Stimulated activated CD4-positive, alpha-beta T cell treated with anti-CD3 and anti-CD28 coated beads, Interleukin-12 subunit alpha, Interleukin-12 subunit beta, amount 100 ng/mL, for 24 hours (primary cell): ENCODE measurements at regions not wholly inside any gene's neighbourhood (a gene's known extent, or its start where the extent isn't known, plus 50 kb on each side); places are given as distances from the start of the nearest gene placed in this dataset.

Experiments
- DNase-seq, 2 experiments: peaks; one replicate each; pipeline ENCODE4 v3.0.0-alpha.2; 2020; ENCODE audit warnings: low read depth in 2 of 2

DNA sequence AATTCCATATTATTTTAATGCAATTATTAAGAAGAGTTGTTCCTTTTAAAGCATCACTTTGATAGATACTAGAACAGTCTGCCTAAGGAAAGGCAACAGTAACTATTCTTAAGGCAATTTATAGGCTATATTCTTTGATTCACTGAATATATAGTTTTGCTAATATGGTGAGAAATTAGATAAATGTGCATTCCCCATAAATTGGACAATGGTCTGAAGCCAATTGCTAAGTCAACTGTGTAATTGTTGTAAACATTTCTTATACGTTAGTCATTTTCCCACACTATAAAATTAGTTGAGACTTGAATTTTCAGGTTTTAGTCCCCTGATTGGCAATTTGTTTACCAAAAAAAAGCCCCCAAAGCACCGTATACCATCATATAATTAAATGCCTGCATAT is 263.0 kb upstream of the NECTIN3 start:
- DNase-seq = no peak

DNA sequence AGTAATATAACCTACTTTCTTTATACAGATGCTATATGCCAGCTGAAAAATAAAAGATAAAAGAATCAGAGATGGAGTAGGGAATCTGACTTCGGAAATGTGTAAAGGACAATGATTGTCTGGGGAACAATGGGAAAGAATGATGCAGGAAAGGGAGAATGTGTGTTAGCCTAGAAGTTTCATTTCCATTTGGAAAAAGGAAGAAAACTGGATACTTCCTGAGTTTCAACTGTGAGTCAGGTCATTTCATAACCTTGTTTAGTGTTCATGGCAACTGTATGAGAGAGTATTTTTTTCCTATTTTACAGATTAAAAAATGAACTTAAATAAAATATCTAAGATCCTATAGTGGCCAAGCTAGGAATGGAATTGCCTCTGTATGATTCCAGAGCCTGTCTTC is 261.3 kb upstream of the NECTIN3 start:
- no peak for DNase-seq

DNA sequence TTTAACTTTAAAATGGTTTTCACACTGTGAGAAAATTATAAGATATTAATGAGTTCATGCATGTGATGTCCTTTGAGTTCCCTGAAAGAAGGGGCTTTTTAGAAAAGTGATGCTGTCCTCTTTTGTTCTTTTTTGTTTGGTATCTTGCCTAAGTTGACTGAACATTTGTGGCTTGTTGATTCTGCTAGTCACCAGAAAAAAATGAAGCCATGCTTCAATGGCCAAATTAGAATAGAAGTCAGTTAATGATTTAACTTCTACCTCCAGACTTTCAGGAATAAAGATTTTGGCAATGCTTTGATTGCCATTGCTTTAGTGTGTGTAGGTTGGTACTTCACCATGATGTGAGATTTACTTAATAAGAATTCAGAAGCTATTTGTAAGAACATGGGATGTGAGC is 260.6 kb upstream of the NECTIN3 start:
- no peak for DNase-seq

DNA sequence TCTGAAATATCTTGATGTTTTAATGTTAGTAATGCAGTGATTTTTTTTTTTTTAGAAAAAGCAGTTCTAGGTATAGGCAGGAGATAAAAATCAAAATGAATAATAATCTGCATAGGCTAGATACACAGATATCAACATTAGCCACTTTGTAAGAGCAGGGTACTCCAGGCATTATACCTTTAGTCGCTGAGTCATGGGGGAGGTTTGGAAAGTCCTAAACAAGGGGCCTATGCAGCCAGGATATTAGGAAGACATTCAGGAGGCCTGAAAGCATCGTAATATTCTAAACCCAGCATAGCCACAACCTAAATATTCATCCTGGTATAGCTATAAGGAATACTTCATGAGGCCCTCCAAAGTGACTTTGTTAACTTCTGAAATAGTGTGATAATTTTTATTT is 258.1 kb upstream of the NECTIN3 start:
- no peak for DNase-seq

DNA sequence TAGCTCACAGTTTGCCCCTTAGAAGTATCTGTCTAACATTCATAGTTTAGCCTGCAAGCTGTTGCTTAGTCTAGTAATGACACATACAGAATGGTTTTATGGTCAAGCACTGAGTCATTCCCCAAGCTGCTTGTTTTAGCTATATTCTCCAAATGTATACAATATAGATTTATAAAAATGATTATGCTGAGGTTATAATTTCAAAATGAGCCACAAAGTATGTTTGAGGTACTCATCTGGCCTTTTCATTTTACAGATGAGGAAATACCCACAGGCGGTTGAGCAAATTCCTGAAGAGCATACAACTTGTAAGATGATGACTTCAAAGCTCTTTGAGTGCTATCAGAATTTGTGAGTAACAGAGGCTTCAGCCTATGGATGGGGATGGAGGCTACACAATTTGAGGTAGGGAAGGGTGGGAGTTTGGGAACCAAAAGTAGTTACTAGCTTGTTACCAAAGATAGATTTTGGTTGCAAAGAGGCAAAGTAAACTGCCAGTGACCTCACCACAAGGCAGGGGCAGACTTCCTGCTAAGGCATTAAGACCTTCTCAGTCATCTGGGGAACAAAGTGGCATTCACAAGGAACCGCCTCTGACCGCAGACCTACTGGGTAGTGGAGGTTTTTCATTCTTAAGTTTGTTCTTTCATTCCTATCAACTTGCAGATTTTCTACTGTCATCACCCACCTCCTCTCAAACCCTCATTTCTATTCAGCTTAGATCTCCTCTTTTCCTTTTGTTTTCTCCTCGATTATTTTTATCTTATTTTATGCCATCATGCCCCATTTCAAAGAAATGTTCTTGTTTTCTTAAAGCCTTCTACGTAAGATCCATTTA is 257.2 kb upstream of the NECTIN3 start:
- DNase-seq = peak in 1 of 2 experiments; percentile 2

DNA sequence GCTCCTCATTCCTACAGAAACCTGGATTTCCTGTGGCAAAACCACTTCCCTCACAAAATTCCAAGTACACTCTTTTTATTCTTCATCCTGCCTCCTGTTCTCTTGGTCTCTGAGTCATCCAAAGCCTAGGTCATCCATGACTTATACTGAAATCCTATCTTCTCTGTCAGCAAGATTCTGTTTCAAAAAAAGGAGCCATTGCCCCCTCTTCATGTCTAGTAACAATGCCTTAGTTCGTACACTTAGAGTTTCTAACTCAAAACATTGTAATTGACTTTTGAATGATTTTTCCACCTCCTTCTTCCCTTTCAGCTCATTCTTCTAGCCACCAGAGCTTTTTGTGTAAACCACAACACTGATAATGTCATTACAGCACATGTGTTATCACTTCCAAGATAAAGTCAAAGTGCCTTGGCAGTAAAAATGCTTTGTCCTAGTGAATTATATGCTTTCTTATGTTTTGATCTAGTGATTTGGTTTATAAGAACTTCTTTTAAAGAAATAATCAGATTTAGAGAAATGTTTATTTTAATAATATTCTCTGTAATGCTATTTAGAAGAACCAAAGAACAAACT is 256.5 kb upstream of the NECTIN3 start:
- no peak for DNase-seq

DNA sequence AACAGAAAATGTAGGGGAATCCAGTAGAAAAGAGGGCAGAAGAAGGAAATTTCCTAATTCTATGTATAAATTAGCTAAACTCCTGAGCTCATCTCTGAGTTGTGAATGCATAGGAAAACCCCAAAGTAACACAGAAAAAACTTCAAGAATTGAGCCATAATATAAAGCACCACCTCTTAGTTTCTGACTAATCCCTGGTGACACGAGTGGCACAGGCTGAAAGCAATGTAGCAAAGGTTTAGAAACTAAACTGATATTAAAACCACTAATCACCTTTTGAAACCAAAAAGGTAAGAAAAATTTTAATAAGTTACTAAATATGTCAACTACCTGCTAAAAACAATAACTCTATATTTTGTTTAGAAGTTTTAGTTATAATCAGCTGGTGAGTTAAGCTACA is 255.6 kb upstream of the NECTIN3 start:
- DNase-seq = no peak

DNA sequence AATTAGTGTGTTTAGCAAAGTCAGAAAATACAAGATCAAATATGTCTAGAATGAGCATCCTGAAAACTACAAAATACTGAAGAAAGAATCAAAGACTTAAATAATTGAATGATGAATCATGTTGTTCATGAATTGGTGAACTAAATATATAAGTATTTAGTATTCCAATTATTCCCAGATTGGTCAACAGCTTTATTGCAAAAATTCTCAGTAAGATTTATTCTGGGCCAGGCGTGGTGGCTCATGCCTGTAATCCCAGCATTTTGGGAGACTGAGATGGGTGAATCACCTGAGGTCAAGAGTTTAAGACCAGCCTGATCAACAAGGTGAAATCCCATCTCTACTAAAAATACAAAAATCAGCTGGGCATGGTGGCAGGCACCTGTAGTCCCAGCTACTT is 250.0 kb upstream of the NECTIN3 start:
- DNase-seq = no peak

DNA sequence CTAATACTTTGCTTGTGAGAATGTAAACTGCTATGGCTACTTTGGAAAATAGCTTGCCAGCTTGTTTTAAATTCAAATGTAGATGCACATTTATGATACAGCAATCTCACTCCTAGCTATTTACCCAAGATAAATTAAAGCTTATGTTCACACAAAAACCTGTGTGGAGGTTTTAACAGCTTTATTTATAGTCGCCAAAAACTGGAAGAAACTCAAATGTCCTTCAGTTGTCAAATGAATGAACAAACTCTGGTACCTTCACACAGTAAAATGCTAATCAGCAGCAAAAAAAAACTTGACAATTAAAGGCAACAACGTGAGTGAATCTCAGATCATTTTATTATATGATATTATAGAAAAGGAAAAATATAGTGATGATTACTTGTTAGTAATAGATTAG is 248.6 kb upstream of the NECTIN3 start:
- DNase-seq = no peak

DNA sequence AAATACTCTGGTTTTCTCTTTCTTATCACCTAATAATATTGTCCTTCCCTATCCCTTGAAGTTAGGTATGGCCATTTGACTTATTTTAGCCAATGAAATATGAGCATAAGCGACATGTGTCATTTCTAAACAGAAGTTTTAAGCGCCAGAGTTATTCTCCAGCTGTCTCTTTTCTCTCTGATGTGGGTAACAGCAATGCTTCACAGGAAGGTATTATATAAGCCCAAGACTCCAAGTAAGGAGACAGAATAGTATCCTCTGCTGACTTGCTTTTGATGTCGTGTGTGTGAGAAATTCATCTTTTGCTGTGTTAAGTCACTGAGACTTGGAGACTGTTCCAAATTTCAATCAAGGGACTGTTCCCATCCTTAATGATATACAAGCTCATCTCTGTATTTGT is 224.6 kb upstream of the NECTIN3 start:
- DNase-seq = no peak

DNA sequence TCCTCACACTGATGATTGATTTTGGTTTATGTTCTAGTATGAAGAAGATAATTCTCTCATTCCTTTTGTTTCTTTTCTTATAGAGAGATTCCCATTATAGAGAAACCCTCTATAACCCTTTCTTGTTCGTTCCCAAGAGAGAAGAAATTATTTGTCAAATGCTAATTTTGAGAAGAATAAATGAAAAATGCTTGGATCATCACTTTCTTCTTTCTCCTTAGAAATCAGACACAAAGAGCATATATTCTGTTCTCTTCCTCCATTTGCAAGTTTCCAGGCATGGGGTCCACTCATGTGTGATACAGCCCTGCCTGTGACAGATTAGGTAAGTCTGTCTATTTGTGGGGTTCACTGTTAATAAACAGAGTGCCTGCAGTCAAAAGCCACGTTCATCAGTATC is 222.6 kb upstream of the NECTIN3 start:
- DNase-seq = no peak

DNA sequence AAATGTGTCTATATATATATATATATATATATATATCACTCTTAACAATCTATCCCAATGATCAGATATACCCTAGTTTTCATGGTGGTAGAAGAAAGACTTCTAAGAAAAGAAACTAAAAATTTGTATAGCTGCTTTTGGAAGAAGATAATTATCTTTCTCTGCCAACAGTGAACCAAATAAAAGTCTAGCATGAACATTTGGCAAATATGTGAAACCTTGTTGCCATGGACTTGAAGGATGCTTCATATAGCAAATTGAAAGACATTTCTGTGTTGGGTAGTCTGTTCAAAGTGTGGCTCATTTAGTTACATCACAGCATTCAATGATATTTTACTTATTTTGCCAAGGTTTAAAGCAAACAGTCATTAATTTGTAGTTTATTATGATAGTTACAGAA is 219.9 kb upstream of the NECTIN3 start:
- DNase-seq = no peak

DNA sequence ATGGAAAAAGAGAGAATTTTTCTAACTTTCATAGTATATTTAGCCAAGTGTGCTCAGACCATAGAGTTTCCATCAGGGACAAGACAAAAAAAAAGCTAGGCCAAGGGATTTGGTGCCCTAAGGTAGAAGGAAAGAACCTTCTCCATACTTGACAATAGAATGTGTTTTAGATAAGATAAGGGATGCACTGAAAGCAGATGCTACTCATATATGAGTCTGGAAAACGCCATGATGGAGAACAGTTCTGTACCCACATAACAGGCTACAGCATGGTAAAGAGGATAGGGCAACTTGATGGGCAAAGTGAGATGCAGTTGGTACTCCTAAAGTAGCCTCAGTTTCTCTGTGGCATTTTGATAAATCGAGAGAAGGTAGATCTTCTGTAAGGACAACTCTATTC is 216.4 kb upstream of the NECTIN3 start:
- no peak for DNase-seq

DNA sequence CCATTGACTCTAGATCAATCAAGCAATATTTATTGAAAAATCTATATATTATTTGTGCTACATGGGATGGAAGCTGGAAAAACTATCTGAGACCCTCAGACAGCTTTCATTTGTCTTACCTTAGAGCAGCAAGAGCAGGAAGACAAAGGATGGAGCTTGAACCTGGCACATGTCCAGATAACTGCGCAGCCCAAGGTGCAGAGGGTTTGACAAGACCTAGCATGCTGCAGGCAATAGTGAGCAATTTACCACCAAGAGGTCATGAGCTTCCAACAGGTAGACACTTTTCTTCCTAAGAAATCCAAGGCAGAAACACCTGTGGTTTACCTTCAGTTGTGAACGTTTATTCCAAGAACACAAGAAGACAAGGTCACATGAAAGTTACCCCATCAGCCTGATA is 214.7 kb upstream of the NECTIN3 start:
- DNase-seq = no peak

DNA sequence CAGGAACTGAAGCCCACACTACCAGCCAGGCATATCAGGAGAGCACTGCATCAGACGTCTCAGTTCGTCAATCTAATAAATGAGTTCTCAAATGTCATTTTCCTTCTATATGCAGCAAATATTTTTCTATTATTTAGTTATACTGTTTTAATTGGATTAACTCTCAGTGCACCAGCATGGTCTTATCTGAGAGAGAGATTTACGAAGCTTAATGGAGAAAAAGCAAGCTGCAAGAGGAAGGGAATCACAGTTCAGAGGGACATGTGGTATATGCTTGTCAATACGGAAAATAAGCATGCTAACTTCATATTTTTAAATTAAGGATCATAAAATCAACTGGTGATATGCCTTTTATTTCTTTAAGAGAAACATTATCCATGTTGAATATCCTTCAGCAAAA is 213.1 kb upstream of the NECTIN3 start:
- no peak for DNase-seq

DNA sequence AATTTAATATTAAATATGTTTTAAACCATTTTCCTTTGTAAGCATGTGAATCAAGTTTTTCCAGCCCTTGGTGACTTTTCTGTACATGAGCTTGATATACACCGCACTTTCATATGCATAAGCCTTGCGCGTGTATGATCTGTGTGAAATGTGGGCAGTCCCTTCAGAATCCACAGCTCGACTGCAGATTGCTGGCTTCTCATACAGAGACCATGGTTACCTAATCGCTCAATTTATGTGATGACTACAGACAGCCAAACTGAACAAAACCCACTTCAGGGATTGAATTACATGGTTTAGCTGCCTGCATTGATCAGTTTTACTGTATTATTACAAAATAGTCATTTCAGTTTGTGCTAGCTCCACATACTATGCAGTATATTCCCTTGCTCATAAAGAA is 212.3 kb upstream of the NECTIN3 start:
- no peak for DNase-seq

DNA sequence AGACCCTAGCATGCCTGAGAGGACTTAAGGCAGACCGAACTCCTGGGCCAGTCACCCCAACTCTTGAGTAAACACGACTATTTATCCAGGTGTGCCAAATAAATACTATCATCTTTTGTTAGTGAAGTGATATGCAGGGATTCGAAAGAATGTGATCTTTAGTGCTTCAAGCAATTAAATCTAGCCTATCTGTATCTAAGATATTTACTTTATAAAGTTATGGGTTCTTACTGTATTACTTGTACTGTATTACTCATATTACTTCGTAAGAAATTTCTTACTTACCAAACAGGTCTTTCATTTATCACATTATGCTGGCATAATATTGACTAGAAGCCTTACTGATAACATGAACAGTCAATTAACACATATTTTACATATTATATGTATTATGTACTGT is 211.6 kb upstream of the NECTIN3 start:
- DNase-seq = no peak

DNA sequence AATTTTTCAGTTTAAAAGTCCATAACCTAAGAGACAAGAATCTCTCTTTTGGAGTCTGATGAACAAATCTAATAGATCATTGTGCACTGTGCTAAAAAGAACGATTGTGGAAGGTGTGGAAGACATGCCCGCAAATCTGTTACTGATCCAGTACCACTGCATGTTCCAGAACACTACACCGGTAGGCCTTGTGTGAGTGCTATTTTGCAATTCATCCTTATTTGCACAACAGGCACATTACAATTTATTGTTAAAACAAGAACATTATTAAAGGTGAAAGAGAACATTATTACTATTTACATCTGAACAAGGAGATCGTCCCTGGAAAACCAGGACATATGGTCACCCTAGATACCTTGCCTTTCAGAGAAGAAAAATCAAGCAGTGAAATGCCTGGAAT is 205.7 kb upstream of the NECTIN3 start:
- no peak for DNase-seq

DNA sequence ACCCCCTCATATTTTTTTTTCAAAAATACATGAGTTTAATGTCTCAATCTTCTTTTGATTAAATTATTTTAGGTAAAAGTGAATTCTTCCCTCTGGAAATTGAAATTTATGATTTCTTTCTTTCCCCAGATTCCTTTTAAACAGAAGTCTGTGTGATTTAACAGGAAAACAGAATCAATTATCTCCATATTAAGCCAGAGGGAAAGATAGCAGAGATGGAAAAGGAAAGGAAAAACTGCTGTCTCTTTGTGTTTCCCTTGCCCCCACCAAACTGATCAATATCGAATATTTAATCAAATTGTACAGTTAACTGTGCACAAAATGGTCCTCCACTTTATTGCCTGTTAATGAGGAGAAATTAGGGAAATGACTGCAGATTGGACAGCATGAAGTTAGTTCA is 203.5 kb upstream of the NECTIN3 start:
- no peak for DNase-seq

DNA sequence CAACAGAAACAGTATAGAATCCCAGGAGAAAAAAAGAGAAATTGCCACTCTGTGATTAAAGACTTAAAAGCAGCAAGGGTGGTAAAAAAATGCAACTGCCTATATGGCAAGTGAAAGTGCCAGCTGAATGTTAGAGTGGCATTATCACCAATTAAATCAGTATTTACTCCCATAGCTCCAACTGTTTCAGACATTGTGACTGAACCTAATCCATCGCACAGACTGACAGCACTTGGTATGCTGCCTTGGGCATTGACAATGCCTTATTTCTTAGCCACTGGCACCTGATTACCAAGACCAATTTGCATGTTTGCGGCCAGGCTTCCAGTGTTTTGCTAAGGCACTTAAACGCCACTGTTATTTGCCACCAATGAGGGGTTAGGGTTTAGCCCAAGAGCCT is 201.9 kb upstream of the NECTIN3 start:
- no peak for DNase-seq

DNA sequence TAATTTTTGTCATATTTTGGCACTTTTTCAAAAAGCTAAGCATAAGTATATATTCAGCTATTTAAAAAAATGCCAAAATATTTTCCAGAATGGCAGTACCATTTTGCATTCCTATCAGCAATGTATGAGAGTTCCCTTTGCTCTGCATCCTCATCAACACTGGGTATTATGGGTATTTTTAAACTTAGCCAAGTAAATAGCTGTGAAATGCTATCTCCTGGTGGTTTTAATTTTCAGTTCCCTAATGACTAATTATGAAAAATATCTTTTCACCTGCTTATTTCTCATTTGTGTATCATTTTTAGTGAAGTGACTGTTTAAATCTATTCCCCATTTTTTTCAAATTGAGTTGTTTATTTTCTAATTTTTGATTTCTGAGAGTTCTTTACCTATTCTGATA is 199.7 kb upstream of the NECTIN3 start:
- DNase-seq = no peak

DNA sequence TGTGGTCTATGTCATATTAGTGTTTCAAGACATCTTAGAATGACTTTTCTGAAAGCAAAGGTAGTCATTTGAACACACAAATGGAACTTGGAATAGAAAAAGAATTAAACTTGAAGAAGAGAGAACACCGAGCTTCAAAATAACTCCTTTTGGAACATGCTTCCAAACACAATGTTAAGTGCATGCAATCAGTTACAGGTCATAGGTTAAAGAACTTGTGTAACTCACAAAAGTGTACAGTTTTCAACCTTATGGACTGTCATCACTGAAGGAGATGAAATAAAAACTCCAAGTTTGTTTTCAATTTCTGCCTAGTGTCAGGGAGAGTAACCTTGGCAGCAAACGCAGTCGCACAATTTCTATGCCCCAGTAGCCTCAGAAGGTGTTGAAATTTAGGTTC is 192.9 kb upstream of the NECTIN3 start:
- DNase-seq = no peak

DNA sequence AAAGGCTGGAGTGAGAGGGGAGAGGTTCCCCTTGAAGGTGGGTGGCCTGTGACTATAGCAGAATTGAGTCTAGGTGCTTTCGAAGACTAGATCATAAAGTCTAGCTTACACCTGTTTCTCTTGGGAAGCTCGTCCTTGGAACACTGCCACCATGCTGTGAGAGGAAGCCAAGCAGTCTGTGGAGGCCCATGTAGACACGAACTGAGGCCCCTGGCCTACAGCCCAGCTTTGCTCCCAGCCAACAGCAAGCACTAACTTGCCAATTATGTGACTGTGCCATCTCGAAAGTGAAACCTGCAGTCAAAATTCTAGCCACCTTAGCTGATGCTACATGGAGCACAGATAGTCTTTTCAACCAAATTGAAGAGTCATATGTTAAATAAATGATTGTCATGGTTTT is 190.5 kb upstream of the NECTIN3 start:
- no peak for DNase-seq
